CD4-positive, alpha-beta memory T cell (primary cell): ENCODE measurements at regions not wholly inside any gene's neighbourhood (a gene's known extent, or its start where the extent isn't known, plus 50 kb on each side); places are given as distances from the start of the nearest gene placed in this dataset.

Experiments used
- CTCF ChIA-PET: fragments of 350-600 bp; sonication (Branson Sonifier 250); formaldehyde crosslinking; loops from one replicate; lab custom pipeline; 2021; ENCODE audit warnings: inconsistent platforms; ENCODE audit not compliant: partially characterized antibody; lab: Charles Lee
- POLR2A ChIA-PET: fragments of 350-600 bp; sonication (Branson Sonifier 250); formaldehyde crosslinking; loops from one replicate; lab custom pipeline; 2021; ENCODE audit not compliant: partially characterized antibody; lab: Charles Lee
- DNase-seq, 5 donors: peaks; one replicate each; pipeline versions ENCODE4 v3.0.0 to v3.0.0-alpha.2; 2020 to 2022; ENCODE audit warnings: mixed read lengths in 1 of 5
- H3K27ac ChIP-seq: one replicate; pipeline ENCODE4 v1.7.0; 2013; ENCODE audit warnings: low read depth, low read length
- H3K27me3 ChIP-seq: 2 replicates; pipeline ENCODE4 v1.7.0; 2013; ENCODE audit warnings: mild to moderate bottlenecking, low read length, moderate library complexity; ENCODE audit not compliant: insufficient read depth
- H3K36me3 ChIP-seq: 2 replicates; pipeline ENCODE4 v1.7.0; 2013; ENCODE audit warnings: mild to moderate bottlenecking, low read length, moderate library complexity; ENCODE audit not compliant: insufficient read depth
- H3K4me1 ChIP-seq: 2 replicates; pipeline ENCODE4 v1.7.0; 2013; ENCODE audit warnings: mild to moderate bottlenecking, low read length, moderate library complexity; ENCODE audit not compliant: insufficient read depth
- H3K4me3 ChIP-seq, 2 donors: one replicate each; pipeline ENCODE4 v1.7.0; 2013; ENCODE audit warnings: low read length in 2 of 2, mild to moderate bottlenecking in 1 of 2
- H3K9me3 ChIP-seq, 2 donors: one replicate each; pipeline ENCODE4 v1.7.0; 2013; ENCODE audit warnings: low read length in 2 of 2, control low read depth in 1 of 2; ENCODE audit not compliant: control insufficient read depth in 1 of 2
- H3K27ac Mint-ChIP-seq, 7 donors: one replicate each; pipeline ENCODE4 v1.8.0; 2020 to 2021; ENCODE audit warnings: mixed read lengths in 7 of 7, mild to moderate bottlenecking in 6 of 7, inconsistent platforms in 3 of 7, moderate library complexity in 3 of 7
- H3K27me3 Mint-ChIP-seq, 2 donors: one replicate each; pipeline ENCODE4 v1.8.0; 2020 to 2021; ENCODE audit warnings: mixed read lengths in 2 of 2
- H3K36me3 Mint-ChIP-seq, 2 donors: one replicate each; pipeline ENCODE4 v1.8.0; 2020 to 2021; ENCODE audit warnings: mixed read lengths in 2 of 2, inconsistent platforms in 1 of 2, mild to moderate bottlenecking in 1 of 2
- H3K4me1 Mint-ChIP-seq, 4 donors: one replicate each; pipeline ENCODE4 v1.8.0; 2020 to 2021; ENCODE audit warnings: mixed read lengths in 4 of 4, mild to moderate bottlenecking in 1 of 4
- H3K4me3 Mint-ChIP-seq, 8 donors: one replicate each; pipeline ENCODE4 v1.8.0; 2020 to 2021; ENCODE audit warnings: mixed read lengths in 8 of 8, mild to moderate bottlenecking in 7 of 8, moderate library complexity in 6 of 8, inconsistent platforms in 3 of 8
- H3K9me3 Mint-ChIP-seq, 8 donors: one replicate each; pipeline ENCODE4 v1.8.0; 2020 to 2021; ENCODE audit warnings: mixed read lengths in 8 of 8, mild to moderate bottlenecking in 5 of 8, inconsistent platforms in 3 of 8, moderate library complexity in 1 of 8
- intact Hi-C: fragments of 100-400 bp; cut with micrococcal nuclease; formaldehyde crosslinking; loops from one replicate; pipeline ENCODE4 v1.15.1; 2023

GRCh38 chr17:54269881-54270280 lies 447.2 kb downstream of the KIF2B start:
- no peak overlapping the region for H3K27ac ChIP-seq
- H3K36me3 ChIP-seq = no peaks in the 10 kb centered on the region
- H3K4me1 ChIP-seq = no peaks in the 10 kb centered on the region
- no peak for DNase-seq
- ChIA-PET CTCF (no interaction called here), POLR2A (no interaction called here)
- Mint-ChIP-seq H3K27ac (no peak overlapping the region), H3K9me3 (peaks cover 0 to 18% (median 5%) of the 10 kb centered on the region in 8 donors), H3K27me3 (no peaks in the 10 kb centered on the region), H3K4me1 (no peaks in the 10 kb centered on the region), H3K4me3 (no peak overlapping the region), H3K36me3 (no peaks in the 10 kb centered on the region)
- intact Hi-C loops = no loop called here
- H3K4me3 ChIP-seq = no peak overlapping the region
- no peaks in the 10 kb centered on the region for H3K27me3 ChIP-seq
- no peaks in the 10 kb centered on the region for H3K9me3 ChIP-seq

GRCh38 chr17:54270499-54270898 lies 447.8 kb downstream of the KIF2B start:
- H3K27ac Mint-ChIP-seq = no peak overlapping the region
- Histone ChIP-seq H3K27me3 (no peaks in the 10 kb centered on the region), H3K4me3 (no peak overlapping the region), H3K4me1 (no peaks in the 10 kb centered on the region), H3K36me3 (no peaks in the 10 kb centered on the region), H3K9me3 (no peaks in the 10 kb centered on the region), H3K27ac (no peak overlapping the region)
- ChIA-PET CTCF (no interaction called here), POLR2A (no interaction called here)
- H3K27me3 Mint-ChIP-seq = no peaks in the 10 kb centered on the region
- no peaks in the 10 kb centered on the region for H3K4me1 Mint-ChIP-seq
- H3K4me3 Mint-ChIP-seq = no peak overlapping the region
- DNase-seq = no peak
- H3K9me3 Mint-ChIP-seq = peaks cover 0 to 16% (median 5%) of the 10 kb centered on the region in 8 donors
- intact Hi-C loops = no loop called here
- no peaks in the 10 kb centered on the region for H3K36me3 Mint-ChIP-seq

GRCh38 chr17:54277868-54278267 lies 455.1 kb downstream of the KIF2B start:
- intact Hi-C loops = no loop called here
- POLR2A ChIA-PET = no interaction called here

GRCh38 chr17:54280741-54281140 lies 458.0 kb downstream of the KIF2B start:
- CTCF ChIA-PET = no interaction called here
- peaks cover 0 to 10% (median 6%) of the 10 kb centered on the region in 8 donors for H3K9me3 Mint-ChIP-seq
- H3K4me1 Mint-ChIP-seq = no peaks in the 10 kb centered on the region
- H3K27ac Mint-ChIP-seq = no peak overlapping the region
- POLR2A ChIA-PET = no interaction called here
- no peaks in the 10 kb centered on the region for H3K36me3 Mint-ChIP-seq
- H3K27ac ChIP-seq = no peak overlapping the region
- no peak overlapping the region for H3K4me3 Mint-ChIP-seq
- H3K27me3 Mint-ChIP-seq = no peaks in the 10 kb centered on the region
- H3K27me3 ChIP-seq = no peaks in the 10 kb centered on the region
- H3K36me3 ChIP-seq = no peaks in the 10 kb centered on the region
- no peaks in the 10 kb centered on the region for H3K9me3 ChIP-seq
- intact Hi-C loops = no loop called here
- no peaks in the 10 kb centered on the region for H3K4me1 ChIP-seq
- DNase-seq = no peak
- no peak overlapping the region for H3K4me3 ChIP-seq

More at GRCh38 chr17:54277868-54278267, 455.1 kb downstream of the KIF2B start:
- Mint-ChIP-seq H3K9me3 (peaks cover 0 to 10% (median 6%) of the 10 kb centered on the region in 8 donors), H3K4me1 (no peaks in the 10 kb centered on the region), H3K27me3 (no peaks in the 10 kb centered on the region), H3K4me3 (no peak overlapping the region), H3K36me3 (no peaks in the 10 kb centered on the region), H3K27ac (no peak overlapping the region)
- no peaks in the 10 kb centered on the region for H3K36me3 ChIP-seq
- H3K27me3 ChIP-seq = no peaks in the 10 kb centered on the region
- no peaks in the 10 kb centered on the region for H3K9me3 ChIP-seq
- no peak overlapping the region for H3K4me3 ChIP-seq
- no peak for DNase-seq
- CTCF ChIA-PET = no interaction called here
- H3K4me1 ChIP-seq = no peaks in the 10 kb centered on the region
- no peak overlapping the region for H3K27ac ChIP-seq

- intact Hi-C loops = no loop called here
- Mint-ChIP-seq H3K9me3 (peaks cover 0 to 7% (median 4%) of the 10 kb centered on the region in 8 donors), H3K27me3 (no peaks in the 10 kb centered on the region), H3K4me3 (no peak overlapping the region), H3K27ac (no peak overlapping the region), H3K4me1 (no peaks in the 10 kb centered on the region), H3K36me3 (no peaks in the 10 kb centered on the region)
- ChIA-PET CTCF (no interaction called here), POLR2A (no interaction called here)
- H3K9me3 ChIP-seq = no peaks in the 10 kb centered on the region
- no peak for DNase-seq
- H3K4me1 ChIP-seq = no peaks in the 10 kb centered on the region
- no peaks in the 10 kb centered on the region for H3K36me3 ChIP-seq
- H3K27ac ChIP-seq = no peak overlapping the region
- H3K4me3 ChIP-seq = no peak overlapping the region
- H3K27me3 ChIP-seq = no peaks in the 10 kb centered on the region
Measured at GRCh38 chr17:54282886-54283285, 460.2 kb downstream of the KIF2B start.

GRCh38 chr17:54307351-54307750 lies 484.6 kb downstream of the KIF2B start:
- no peaks in the 10 kb centered on the region for H3K27me3 Mint-ChIP-seq
- no peak overlapping the region for H3K27ac ChIP-seq
- ChIA-PET CTCF (no interaction called here), POLR2A (no interaction called here)
- no peak overlapping the region for H3K27ac Mint-ChIP-seq
- peaks cover 0 to 6% (median 3%) of the 10 kb centered on the region in 8 donors for H3K9me3 Mint-ChIP-seq
- H3K4me3 ChIP-seq = no peak overlapping the region
- H3K4me1 Mint-ChIP-seq = no peaks in the 10 kb centered on the region
- no peaks in the 10 kb centered on the region for H3K36me3 ChIP-seq
- no peaks in the 10 kb centered on the region for H3K27me3 ChIP-seq
- no peak for DNase-seq
- H3K9me3 ChIP-seq = peaks cover 0 to 5% of the 10 kb centered on the region in 2 donors
- H3K4me1 ChIP-seq = no peaks in the 10 kb centered on the region
- H3K4me3 Mint-ChIP-seq = no peak overlapping the region
- no peaks in the 10 kb centered on the region for H3K36me3 Mint-ChIP-seq
- intact Hi-C loops = no loop called here

GRCh38 chr17:54324813-54325212 lies 502.1 kb downstream of the KIF2B start:
- Histone ChIP-seq H3K27ac (no peak overlapping the region), H3K9me3 (no peaks in the 10 kb centered on the region), H3K4me3 (no peak overlapping the region), H3K4me1 (no peaks in the 10 kb centered on the region), H3K27me3 (no peaks in the 10 kb centered on the region), H3K36me3 (no peaks in the 10 kb centered on the region)
- no peaks in the 10 kb centered on the region for H3K36me3 Mint-ChIP-seq
- peaks cover 0 to 35% (median 22%) of the 10 kb centered on the region in 8 donors for H3K9me3 Mint-ChIP-seq
- no peaks in the 10 kb centered on the region for H3K4me1 Mint-ChIP-seq
- H3K4me3 Mint-ChIP-seq = no peak overlapping the region
- ChIA-PET CTCF (no interaction called here), POLR2A (no interaction called here)
- intact Hi-C loops = no loop called here
- H3K27ac Mint-ChIP-seq = no peak overlapping the region
- DNase-seq = no peak
- no peaks in the 10 kb centered on the region for H3K27me3 Mint-ChIP-seq

- Histone ChIP-seq H3K36me3 (no peaks in the 10 kb centered on the region), H3K4me1 (no peaks in the 10 kb centered on the region), H3K27me3 (no peaks in the 10 kb centered on the region), H3K4me3 (no peak overlapping the region), H3K27ac (no peak overlapping the region), H3K9me3 (no peaks in the 10 kb centered on the region)
- CTCF ChIA-PET = no interaction called here
- intact Hi-C loops = no loop called here
- H3K9me3 Mint-ChIP-seq = peaks cover 0 to 14% (median 1%) of the 10 kb centered on the region in 8 donors
- no peak overlapping the region for H3K27ac Mint-ChIP-seq
- H3K27me3 Mint-ChIP-seq = no peaks in the 10 kb centered on the region
- no peaks in the 10 kb centered on the region for H3K36me3 Mint-ChIP-seq
- no peak overlapping the region for H3K4me3 Mint-ChIP-seq
- POLR2A ChIA-PET = no interaction called here
- no peak for DNase-seq
- no peaks in the 10 kb centered on the region for H3K4me1 Mint-ChIP-seq
Measured at GRCh38 chr17:54339731-54340130, 517.0 kb downstream of the KIF2B start.
